MM.1S (cell line): ENCODE measurements at regions not wholly inside any gene's neighbourhood (a gene's known extent, or its start where the extent isn't known, plus 50 kb on each side); places are given as distances from the start of the nearest gene placed in this dataset.

Experiments
- DNase-seq: peaks from one replicate; pipeline ENCODE4 v3.0.0-alpha.2; 2015
- H2AFZ ChIP-seq: fragments of 300-600 bp; sonication (generic); 2 replicates; pipeline ENCODE4 v1.6.0; 2016; ENCODE audit warnings: antibody characterized with exemption, low read length
- H3F3A ChIP-seq: fragments of 300-600 bp; sonication (generic); 2 replicates; pipeline ENCODE4 v1.6.1; 2016; ENCODE audit warnings: mild to moderate bottlenecking, antibody characterized with exemption, low read length, moderate library complexity, mixed read lengths; ENCODE audit not compliant: insufficient read depth
- H3K27ac ChIP-seq: fragments of 300-600 bp; sonication (generic); 2 replicates; pipeline ENCODE4 v1.5.1; 2016; ENCODE audit warnings: mild to moderate bottlenecking, low read length
- H3K27me3 ChIP-seq: fragments of 300-600 bp; sonication (generic); replicated peaks from 2 replicates; pipeline ENCODE4 v1.6.0; 2016; ENCODE audit warnings: low read length; ENCODE audit not compliant: insufficient read depth
- H3K36me3 ChIP-seq: fragments of 300-600 bp; sonication (generic); replicated peaks from 2 replicates; pipeline ENCODE4 v1.6.1; 2016; ENCODE audit warnings: mild to moderate bottlenecking, low read length, mixed read lengths; ENCODE audit not compliant: insufficient read depth
- H3K4me1 ChIP-seq: fragments of 300-600 bp; sonication (generic); 2 replicates; pipeline ENCODE4 v1.6.1; 2016; ENCODE audit warnings: low read length, mixed read lengths
- H3K4me2 ChIP-seq: fragments of 300-600 bp; sonication (generic); 2 replicates; pipeline ENCODE4 v1.6.0; 2016; ENCODE audit warnings: low read depth, low read length
- H3K4me3 ChIP-seq: fragments of 300-600 bp; sonication (generic); 2 replicates; pipeline ENCODE4 v1.5.1; 2016; ENCODE audit warnings: low read length, mixed read lengths
- H3K79me2 ChIP-seq: fragments of 300-600 bp; sonication (generic); 2 replicates; pipeline ENCODE4 v1.6.1; 2016; ENCODE audit warnings: mixed run types, low read length, mixed read lengths
- H3K9ac ChIP-seq: fragments of 300-600 bp; sonication (generic); 2 replicates; pipeline ENCODE4 v1.6.1; 2016; ENCODE audit warnings: low read length, mixed read lengths
- H3K9me2 ChIP-seq: fragments of 300-600 bp; sonication (generic); replicated peaks from 2 replicates; pipeline ENCODE4 v1.6.1; 2016; ENCODE audit warnings: mild to moderate bottlenecking, low read length, mixed read lengths; ENCODE audit not compliant: insufficient read depth
- H3K9me3 ChIP-seq: fragments of 300-600 bp; sonication (generic); replicated peaks from 2 replicates; pipeline ENCODE4 v1.6.1; 2016; ENCODE audit warnings: mild to moderate bottlenecking, low read length, mixed read lengths; ENCODE audit not compliant: insufficient read depth
- H4K20me1 ChIP-seq: fragments of 300-600 bp; sonication (generic); 2 replicates; pipeline ENCODE4 v1.6.1; 2016; ENCODE audit warnings: mild to moderate bottlenecking, low read length, moderate library complexity, mixed read lengths; ENCODE audit not compliant: insufficient read depth
- EZH2 ChIP-seq: fragments of 300-600 bp; sonication (generic); optimal IDR thresholded peaks from 2 replicates; pipeline ENCODE3; 2017; ENCODE audit warnings: low read depth, mild to moderate bottlenecking, antibody characterized with exemption, low read length, mixed read lengths
- EZH2phosphoT487 ChIP-seq: fragments of 300-600 bp; sonication (generic); IDR thresholded peaks from 2 replicates; pipeline ENCODE4 v1.6.1; 2018; ENCODE audit warnings: antibody characterized with exemption, low read length
- TF ChIP-seq, protein P1 (sequence below): fragments of 300-600 bp; sonication (generic); IDR thresholded peaks from 2 replicates; pipeline ENCODE4 v1.5.1; 2016; ENCODE audit warnings: antibody characterized with exemption, low read length, mixed read lengths

DNA sequence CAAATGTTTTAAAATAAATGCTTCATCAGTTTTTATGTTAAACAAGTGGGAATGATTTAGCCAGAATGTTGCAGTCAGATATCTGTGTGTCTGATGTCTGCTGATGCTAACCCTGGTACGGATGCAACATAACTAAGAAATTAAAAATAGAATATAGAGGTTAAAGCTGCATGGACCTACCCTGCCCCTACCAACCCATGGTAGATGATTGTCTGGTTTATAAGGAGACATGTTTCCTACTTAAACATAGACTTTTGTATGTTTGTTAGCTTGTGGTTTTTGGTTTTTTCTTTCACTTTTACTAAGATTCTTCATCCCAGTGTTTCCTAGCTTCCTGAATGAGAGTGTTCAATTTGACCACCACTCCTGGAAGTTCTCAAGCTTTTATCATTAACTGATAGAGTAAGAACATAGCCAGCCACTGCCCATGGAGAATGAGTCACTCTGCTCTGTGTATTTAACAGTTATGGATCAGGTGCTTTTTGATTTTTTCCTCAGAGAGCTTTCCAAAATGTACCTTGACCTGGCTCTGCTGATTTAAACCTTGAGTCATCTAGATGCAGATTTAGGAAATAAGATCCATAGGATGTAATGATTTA is 70.7 kb upstream of the VEPH1 start:
- TF ChIP-seq EZH2 (no peak), EZH2phosphoT487 (no peak)
- TF ChIP-seq, protein P1, sequence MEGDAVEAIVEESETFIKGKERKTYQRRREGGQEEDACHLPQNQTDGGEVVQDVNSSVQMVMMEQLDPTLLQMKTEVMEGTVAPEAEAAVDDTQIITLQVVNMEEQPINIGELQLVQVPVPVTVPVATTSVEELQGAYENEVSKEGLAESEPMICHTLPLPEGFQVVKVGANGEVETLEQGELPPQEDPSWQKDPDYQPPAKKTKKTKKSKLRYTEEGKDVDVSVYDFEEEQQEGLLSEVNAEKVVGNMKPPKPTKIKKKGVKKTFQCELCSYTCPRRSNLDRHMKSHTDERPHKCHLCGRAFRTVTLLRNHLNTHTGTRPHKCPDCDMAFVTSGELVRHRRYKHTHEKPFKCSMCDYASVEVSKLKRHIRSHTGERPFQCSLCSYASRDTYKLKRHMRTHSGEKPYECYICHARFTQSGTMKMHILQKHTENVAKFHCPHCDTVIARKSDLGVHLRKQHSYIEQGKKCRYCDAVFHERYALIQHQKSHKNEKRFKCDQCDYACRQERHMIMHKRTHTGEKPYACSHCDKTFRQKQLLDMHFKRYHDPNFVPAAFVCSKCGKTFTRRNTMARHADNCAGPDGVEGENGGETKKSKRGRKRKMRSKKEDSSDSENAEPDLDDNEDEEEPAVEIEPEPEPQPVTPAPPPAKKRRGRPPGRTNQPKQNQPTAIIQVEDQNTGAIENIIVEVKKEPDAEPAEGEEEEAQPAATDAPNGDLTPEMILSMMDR = no peak
- Histone ChIP-seq H3K79me2 (no peaks in the 10 kb centered on the region), H3K4me1 (no peaks in the 10 kb centered on the region), H3K27ac (no peak overlapping the region), H3K36me3 (no peaks in the 10 kb centered on the region), H3F3A (no peaks in the 10 kb centered on the region), H4K20me1 (no peaks in the 10 kb centered on the region), H3K27me3 (no peaks in the 10 kb centered on the region; the same call in 1 of the 2 replicates), H3K9me2 (no peaks in the 10 kb centered on the region), H3K4me3 (no peak overlapping the region), H3K9me3 (no peaks in the 10 kb centered on the region), H3K4me2 (no peak overlapping the region), H2AFZ (no peak overlapping the region), H3K9ac (no peak overlapping the region)
- no peak for DNase-seq

DNA sequence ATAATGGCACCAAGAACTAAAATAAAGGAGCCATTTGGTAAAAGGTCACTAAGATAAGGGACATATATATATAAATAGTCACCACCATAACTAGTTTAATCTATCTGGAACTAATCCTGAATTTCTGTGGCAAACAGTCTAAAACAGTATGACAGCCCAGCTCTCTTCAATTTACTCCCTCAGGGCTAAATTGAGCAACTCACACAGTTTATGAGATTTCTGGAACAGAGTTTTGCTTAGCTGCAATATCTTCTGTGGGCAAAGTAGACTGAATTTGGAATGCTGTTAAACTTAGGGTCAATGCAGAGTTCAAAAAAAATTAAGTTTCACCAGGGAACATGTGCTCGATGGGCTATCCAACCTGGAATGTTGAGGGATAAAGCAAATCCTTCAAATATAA is 70.1 kb upstream of the VEPH1 start:
- Histone ChIP-seq H3K4me3 (no peak overlapping the region), H3F3A (no peaks in the 10 kb centered on the region), H3K79me2 (no peaks in the 10 kb centered on the region), H3K9me3 (no peaks in the 10 kb centered on the region), H3K27me3 (no peaks in the 10 kb centered on the region; the same call in 1 of the 2 replicates), H3K9me2 (no peaks in the 10 kb centered on the region), H3K4me2 (no peak overlapping the region), H4K20me1 (no peaks in the 10 kb centered on the region), H3K27ac (no peak overlapping the region), H3K36me3 (no peaks in the 10 kb centered on the region), H2AFZ (no peak overlapping the region), H3K9ac (no peak overlapping the region), H3K4me1 (no peaks in the 10 kb centered on the region)
- DNase-seq = no peak
- TF ChIP-seq, protein P1 = no peak
- TF ChIP-seq EZH2 (no peak), EZH2phosphoT487 (no peak)

DNA sequence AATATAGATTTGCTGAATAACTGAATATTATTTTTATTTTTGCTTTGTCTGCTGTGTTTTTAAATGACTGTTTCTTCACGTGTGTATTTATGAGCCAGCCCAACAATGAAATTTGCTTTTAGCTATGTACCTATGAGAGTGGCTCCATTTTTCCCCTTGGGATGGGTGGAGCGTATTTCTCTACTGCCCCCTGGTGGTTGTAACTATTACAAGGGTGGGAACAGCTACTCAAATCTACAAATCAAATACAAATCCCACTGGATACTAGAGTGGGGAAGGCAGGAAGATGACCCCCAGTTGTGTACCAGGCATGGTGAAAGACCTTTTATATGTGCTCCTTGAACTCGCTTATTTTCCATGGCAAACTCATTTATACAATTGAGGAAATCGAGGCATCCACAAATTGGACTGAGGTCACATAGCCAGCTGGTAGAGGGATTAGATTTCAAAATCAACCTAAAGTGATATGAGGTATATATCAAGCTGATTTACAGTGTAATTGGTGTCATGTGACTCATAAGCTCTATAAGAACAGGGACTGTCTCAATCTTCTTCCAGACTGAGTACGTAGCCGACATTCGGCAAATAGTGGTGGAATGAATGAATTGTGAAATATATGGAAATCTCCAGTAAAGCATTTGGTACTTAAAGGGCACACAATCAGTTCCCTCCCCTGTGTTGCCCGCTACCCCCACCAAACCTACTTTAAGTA is 69.5 kb upstream of the VEPH1 start:
- H3K9me2 ChIP-seq = no peaks in the 10 kb centered on the region
- H3F3A ChIP-seq = no peaks in the 10 kb centered on the region
- H2AFZ ChIP-seq = no peak overlapping the region
- H3K4me3 ChIP-seq = no peak overlapping the region
- H3K4me1 ChIP-seq = no peaks in the 10 kb centered on the region
- no peak overlapping the region for H3K27ac ChIP-seq
- no peaks in the 10 kb centered on the region for H4K20me1 ChIP-seq
- H3K9ac ChIP-seq = no peak overlapping the region
- TF ChIP-seq, protein P1 = peak; percentile 97
- no peak for TF ChIP-seq EZH2phosphoT487
- no peaks in the 10 kb centered on the region for H3K9me3 ChIP-seq
- H3K36me3 ChIP-seq = no peaks in the 10 kb centered on the region
- DNase-seq = peak; percentile 56
- no peaks in the 10 kb centered on the region; the same call in 1 of the 2 replicates for H3K27me3 ChIP-seq
- no peak overlapping the region for H3K4me2 ChIP-seq
- H3K79me2 ChIP-seq = no peaks in the 10 kb centered on the region
